GM23338 (cell line): ENCODE measurements at regions not wholly inside any gene's neighbourhood (a gene's known extent, or its start where the extent isn't known, plus 50 kb on each side); places are given as distances from the start of the nearest gene placed in this dataset.

Experiments
- ATAC-seq: fragments of 200-7000 bp; cut with Tn5 transposase; 3 replicates; pipeline ENCODE4 v1.9.1; 2020
- DNase-seq: peaks from one replicate; pipeline ENCODE4 v3.0.0-alpha.2; 2015; ENCODE audit warnings: low spot score
- H2AFZ ChIP-seq: fragments of 200-600 bp; sonication (generic); 2 replicates; pipeline ENCODE4 v1.8.0; 2016; ENCODE audit warnings: antibody characterized with exemption, mild to moderate bottlenecking, moderate library complexity
- H3F3A ChIP-seq: fragments of 200-600 bp; sonication (generic); replicated peaks from 2 replicates; pipeline ENCODE4 v1.8.0; 2017; ENCODE audit warnings: antibody characterized with exemption, mixed run types, low read depth
- H3K27ac ChIP-seq: fragments of 200-600 bp; sonication (generic); 2 replicates; pipeline ENCODE4 v1.6.1; 2016; ENCODE audit warnings: low read depth
- H3K27me3 ChIP-seq: fragments of 200-600 bp; sonication (generic); 2 replicates; pipeline ENCODE4 v1.8.0; 2016; ENCODE audit warnings: mild to moderate bottlenecking, mixed run types, moderate library complexity; ENCODE audit not compliant: insufficient read depth
- H3K36me3 ChIP-seq: fragments of 200-600 bp; sonication (generic); 2 replicates; pipeline ENCODE4 v1.8.0; 2016; ENCODE audit warnings: mild to moderate bottlenecking; ENCODE audit not compliant: insufficient read depth
- H3K4me1 ChIP-seq: fragments of 200-600 bp; sonication (generic); 2 replicates; pipeline ENCODE4 v1.8.0; 2016; ENCODE audit warnings: mild to moderate bottlenecking, moderate library complexity; ENCODE audit not compliant: insufficient read depth
- H3K4me2 ChIP-seq: fragments of 200-600 bp; sonication (generic); 2 replicates; pipeline ENCODE4 v1.7.1; 2017; ENCODE audit warnings: mixed run types
- H3K4me3 ChIP-seq: fragments of 200-600 bp; sonication (generic); 2 replicates; pipeline ENCODE4 v1.6.1; 2016; ENCODE audit warnings: mixed run types
- H3K79me2 ChIP-seq: fragments of 200-600 bp; sonication (generic); replicated peaks from 2 replicates; pipeline ENCODE4 v1.8.0; 2017; ENCODE audit warnings: mild to moderate bottlenecking; ENCODE audit not compliant: insufficient read depth
- H3K9me2 ChIP-seq: fragments of 200-600 bp; sonication (generic); 2 replicates; pipeline ENCODE4 v1.8.0; 2017; ENCODE audit not compliant: insufficient read depth
- H4K20me1 ChIP-seq: fragments of 200-600 bp; sonication (generic); replicated peaks from 2 replicates; pipeline ENCODE4 v1.8.0; 2017; ENCODE audit warnings: mild to moderate bottlenecking; ENCODE audit not compliant: insufficient read depth
- H3K27ac Mint-ChIP-seq: 2 replicates; pipeline ENCODE4 v1.8.0; 2020; ENCODE audit warnings: inconsistent platforms, mild to moderate bottlenecking, moderate library complexity, mixed read lengths
- H3K27me3 Mint-ChIP-seq: 3 replicates; pipeline ENCODE4 v1.8.0; 2022; ENCODE audit warnings: low read depth, mild to moderate bottlenecking, moderate library complexity, mixed read lengths, inconsistent platforms; ENCODE audit not compliant: insufficient read depth, poor library complexity
- H3K36me3 Mint-ChIP-seq: 3 replicates; pipeline ENCODE4 v1.8.0; 2021; ENCODE audit warnings: low read depth, mild to moderate bottlenecking, inconsistent platforms, moderate library complexity, mixed read lengths
- H3K4me1 Mint-ChIP-seq: 3 replicates; pipeline ENCODE4 v1.8.0; 2020; ENCODE audit warnings: mild to moderate bottlenecking, inconsistent platforms, mixed read lengths
- H3K4me3 Mint-ChIP-seq: 3 replicates; pipeline ENCODE4 v1.8.0; 2021; ENCODE audit warnings: moderate library complexity, mild to moderate bottlenecking, inconsistent platforms, mixed read lengths
- H3K9me3 Mint-ChIP-seq: 3 replicates; pipeline ENCODE4 v1.8.0; 2020; ENCODE audit warnings: moderate library complexity, mild to moderate bottlenecking, inconsistent platforms, mixed read lengths
- CREB1 ChIP-seq: fragments of 250-450 bp; sonication (Bioruptor Pico); IDR thresholded peaks from 2 replicates; pipeline ENCODE4 v1.5.0; 2020; ENCODE audit warnings: low read depth, mild to moderate bottlenecking, moderate library complexity
- EZH2 ChIP-seq: fragments of 200-600 bp; sonication (generic); IDR thresholded peaks from one replicate; pipeline ENCODE4 v1.8.0; 2017; ENCODE audit warnings: antibody characterized with exemption, mild to moderate bottlenecking, low read depth; ENCODE audit not compliant: unreplicated experiment
- EZH2phosphoT487 ChIP-seq: fragments of 200-600 bp; sonication (generic); IDR thresholded peaks from one replicate; pipeline ENCODE4 v1.8.1; 2018; ENCODE audit warnings: antibody characterized with exemption; ENCODE audit not compliant: unreplicated experiment
- JUNB ChIP-seq: IDR thresholded peaks from one replicate; pipeline ENCODE4 v1.6.1; 2016; ENCODE audit warnings: antibody characterized with exemption; ENCODE audit not compliant: unreplicated experiment
- NANOG ChIP-seq: IDR thresholded peaks from 2 replicates; pipeline ENCODE4 v1.6.1; 2016; ENCODE audit warnings: antibody characterized with exemption, borderline replicate concordance
- POLR2AphosphoS5 ChIP-seq: IDR thresholded peaks from 2 replicates; pipeline ENCODE4 v1.6.1; 2016; ENCODE audit warnings: antibody characterized with exemption, low read depth
- REST ChIP-seq: IDR thresholded peaks from one replicate; pipeline ENCODE4 v1.6.1; 2018; ENCODE audit warnings: antibody characterized with exemption; ENCODE audit not compliant: unreplicated experiment
- STAT1 ChIP-seq: IDR thresholded peaks from one replicate; pipeline ENCODE4 v1.6.1; 2016; ENCODE audit warnings: antibody characterized with exemption; ENCODE audit not compliant: unreplicated experiment
- ZNF114 ChIP-seq: fragments of 250-450 bp; sonication (Bioruptor Pico); IDR thresholded peaks from 2 replicates; pipeline ENCODE4 v1.5.0; 2020; ENCODE audit warnings: mild to moderate bottlenecking, moderate library complexity
- ZNF331 ChIP-seq: fragments of 250-450 bp; sonication (Bioruptor Pico); IDR thresholded peaks from 2 replicates; pipeline ENCODE4 v1.5.0; 2020; ENCODE audit warnings: low read depth, mild to moderate bottlenecking, moderate library complexity
- TF ChIP-seq, protein P1 (sequence below): IDR thresholded peaks from 2 replicates; pipeline ENCODE4 v1.6.1; 2016; ENCODE audit warnings: antibody characterized with exemption
- TF ChIP-seq, protein P2 (sequence below), 2 experiments: fragments of 200-600 bp in 1 of 2; sonication (generic) in 1 of 2; conservative IDR thresholded peaks; 2 replicates each; pipeline versions ENCODE4 v1.5.1 to v1.6.1; 2016 to 2017; ENCODE audit warnings: antibody characterized with exemption in 2 of 2, low read depth in 2 of 2, mild to moderate bottlenecking in 2 of 2, moderate library complexity in 1 of 2

DNA sequence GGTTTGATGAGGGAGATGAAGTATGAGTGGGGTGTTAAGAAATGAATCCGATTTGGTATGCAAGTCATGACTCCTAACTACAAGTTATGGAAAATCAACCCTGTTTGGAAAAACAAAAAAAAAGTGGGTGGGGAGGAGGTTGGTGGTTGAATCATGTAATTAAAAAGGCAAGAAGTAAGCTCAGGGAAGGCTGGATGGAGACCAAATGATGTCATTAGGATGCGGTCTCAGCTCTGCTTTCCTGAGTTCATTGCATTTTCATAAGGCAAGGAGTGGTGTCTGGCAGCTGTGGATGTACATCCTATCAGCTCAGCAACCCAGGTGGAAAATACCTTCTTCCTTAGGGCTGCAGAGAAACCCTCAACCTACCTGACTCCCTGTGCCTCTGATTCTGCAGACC is 60.4 kb upstream of the AKAP12 start:
- Histone ChIP-seq H2AFZ (no peak overlapping the region), H3K27ac (no peak overlapping the region), H3K9me2 (no peaks in the 10 kb centered on the region), H3K4me1 (no peaks in the 10 kb centered on the region; the same call in 1 of the 2 replicates), H3K27me3 (no peaks in the 10 kb centered on the region), H3K36me3 (no peaks in the 10 kb centered on the region), H3K4me2 (no peak overlapping the region), H4K20me1 (no peaks in the 10 kb centered on the region), H3K4me3 (no peak overlapping the region), H3K79me2 (no peaks in the 10 kb centered on the region), H3F3A (no peaks in the 10 kb centered on the region)
- DNase-seq (no peak), ATAC-seq (no peak)
- peaks cover 3% of the 10 kb centered on the region for H3K27me3 Mint-ChIP-seq
- peaks cover 8% of the 10 kb centered on the region for H3K4me1 Mint-ChIP-seq
- peaks cover 22% of the 10 kb centered on the region for H3K9me3 Mint-ChIP-seq
- peaks cover 13% of the 10 kb centered on the region; the same call in 2 of the 3 replicates for H3K36me3 Mint-ChIP-seq
- no peak overlapping the region for H3K4me3 Mint-ChIP-seq
- no peak for TF ChIP-seq ZNF114 (CRISPR knock-in tag)
- TF ChIP-seq STAT1: no peak
- TF ChIP-seq JUNB: no peak
- TF ChIP-seq, protein P1, sequence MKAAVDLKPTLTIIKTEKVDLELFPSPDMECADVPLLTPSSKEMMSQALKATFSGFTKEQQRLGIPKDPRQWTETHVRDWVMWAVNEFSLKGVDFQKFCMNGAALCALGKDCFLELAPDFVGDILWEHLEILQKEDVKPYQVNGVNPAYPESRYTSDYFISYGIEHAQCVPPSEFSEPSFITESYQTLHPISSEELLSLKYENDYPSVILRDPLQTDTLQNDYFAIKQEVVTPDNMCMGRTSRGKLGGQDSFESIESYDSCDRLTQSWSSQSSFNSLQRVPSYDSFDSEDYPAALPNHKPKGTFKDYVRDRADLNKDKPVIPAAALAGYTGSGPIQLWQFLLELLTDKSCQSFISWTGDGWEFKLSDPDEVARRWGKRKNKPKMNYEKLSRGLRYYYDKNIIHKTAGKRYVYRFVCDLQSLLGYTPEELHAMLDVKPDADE: no peak
- no peak for TF ChIP-seq NANOG
- TF ChIP-seq, protein P2, sequence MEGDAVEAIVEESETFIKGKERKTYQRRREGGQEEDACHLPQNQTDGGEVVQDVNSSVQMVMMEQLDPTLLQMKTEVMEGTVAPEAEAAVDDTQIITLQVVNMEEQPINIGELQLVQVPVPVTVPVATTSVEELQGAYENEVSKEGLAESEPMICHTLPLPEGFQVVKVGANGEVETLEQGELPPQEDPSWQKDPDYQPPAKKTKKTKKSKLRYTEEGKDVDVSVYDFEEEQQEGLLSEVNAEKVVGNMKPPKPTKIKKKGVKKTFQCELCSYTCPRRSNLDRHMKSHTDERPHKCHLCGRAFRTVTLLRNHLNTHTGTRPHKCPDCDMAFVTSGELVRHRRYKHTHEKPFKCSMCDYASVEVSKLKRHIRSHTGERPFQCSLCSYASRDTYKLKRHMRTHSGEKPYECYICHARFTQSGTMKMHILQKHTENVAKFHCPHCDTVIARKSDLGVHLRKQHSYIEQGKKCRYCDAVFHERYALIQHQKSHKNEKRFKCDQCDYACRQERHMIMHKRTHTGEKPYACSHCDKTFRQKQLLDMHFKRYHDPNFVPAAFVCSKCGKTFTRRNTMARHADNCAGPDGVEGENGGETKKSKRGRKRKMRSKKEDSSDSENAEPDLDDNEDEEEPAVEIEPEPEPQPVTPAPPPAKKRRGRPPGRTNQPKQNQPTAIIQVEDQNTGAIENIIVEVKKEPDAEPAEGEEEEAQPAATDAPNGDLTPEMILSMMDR (conservative IDR thresholded peaks at IDR 0.05; ENCODE audit: low read depth in 2 of 2): no peak
- TF ChIP-seq EZH2: no peak
- TF ChIP-seq ZNF331 (CRISPR knock-in tag): no peak
- no peak for TF ChIP-seq REST
- TF ChIP-seq POLR2AphosphoS5: no peak
- TF ChIP-seq CREB1 (CRISPR knock-in tag): no peak
- TF ChIP-seq EZH2phosphoT487: no peak
- H3K27ac Mint-ChIP-seq: no peak overlapping the region
